H9 (cell line): ENCODE measurements at regions not wholly inside any gene's neighbourhood (a gene's known extent, or its start where the extent isn't known, plus 50 kb on each side); places are given as distances from the start of the nearest gene placed in this dataset.

Experiments
- DNase-seq: peaks from one replicate; pipeline ENCODE4 v3.0.0-alpha.2; 2017
- H2AFZ ChIP-seq: one replicate; pipeline ENCODE4 v1.6.1; 2013; ENCODE audit warnings: mild to moderate bottlenecking, low read length, control low read depth, moderate library complexity
- H2AK5ac ChIP-seq: 2 replicates; pipeline ENCODE4 v1.6.1; 2013; ENCODE audit warnings: low read length, control low read depth, mixed read lengths; ENCODE audit not compliant: insufficient read length
- H2BK120ac ChIP-seq: one replicate; pipeline ENCODE4 v1.6.1; 2013; ENCODE audit warnings: low read depth, mild to moderate bottlenecking, low read length, control low read depth, inconsistent platforms; ENCODE audit not compliant: poor library complexity, severe bottlenecking
- H2BK12ac ChIP-seq: 2 replicates; pipeline ENCODE4 v1.6.1; 2013; ENCODE audit warnings: low read length, control low read depth, mixed read lengths, low read depth; ENCODE audit not compliant: insufficient read length
- H2BK15ac ChIP-seq: 2 replicates; pipeline ENCODE4 v1.6.1; 2013; ENCODE audit warnings: low read depth, low read length, control low read depth
- H2BK20ac ChIP-seq: one replicate; pipeline ENCODE4 v1.6.1; 2013; ENCODE audit warnings: low read depth, mild to moderate bottlenecking, low read length, control low read depth, inconsistent platforms; ENCODE audit not compliant: poor library complexity, severe bottlenecking
- H2BK5ac ChIP-seq: 2 replicates; pipeline ENCODE4 v1.6.1; 2013; ENCODE audit warnings: low read length, control low read depth, mixed read lengths; ENCODE audit not compliant: insufficient read length
- H3K14ac ChIP-seq: 2 replicates; pipeline ENCODE4 v1.6.1; 2013; ENCODE audit warnings: low read length, control low read depth; ENCODE audit not compliant: insufficient read depth
- H3K18ac ChIP-seq: 2 replicates; pipeline ENCODE4 v1.6.1; 2013; ENCODE audit warnings: low read depth, mild to moderate bottlenecking, mixed read lengths, low read length, control low read depth; ENCODE audit not compliant: insufficient read length
- H3K23ac ChIP-seq: 2 replicates; pipeline ENCODE4 v1.6.1; 2013; ENCODE audit warnings: low read length, control low read depth, mixed read lengths, low read depth; ENCODE audit not compliant: insufficient read length
- H3K23me2 ChIP-seq: 2 replicates; pipeline ENCODE4 v1.6.1; 2013; ENCODE audit warnings: low read depth, mild to moderate bottlenecking, mixed read lengths, low read length, control low read depth; ENCODE audit not compliant: insufficient read length, poor library complexity, severe bottlenecking
- H3K27ac ChIP-seq: 2 replicates; pipeline ENCODE4 v1.5.1; 2013; ENCODE audit warnings: low read length, control low read depth, mixed read lengths, low read depth; ENCODE audit not compliant: insufficient read length
- H3K27me3 ChIP-seq: 2 replicates; pipeline ENCODE4 v1.6.1; 2013; ENCODE audit warnings: low read length, control low read depth, inconsistent platforms; ENCODE audit not compliant: insufficient read depth
- H3K4ac ChIP-seq: 2 replicates; pipeline ENCODE4 v1.6.1; 2013; ENCODE audit warnings: low read depth, mild to moderate bottlenecking, control low read depth, inconsistent platforms, low read length, moderate library complexity
- H3K4me1 ChIP-seq: 2 replicates; pipeline ENCODE4 v1.6.1; 2013; ENCODE audit warnings: low read length, control low read depth, inconsistent platforms; ENCODE audit not compliant: insufficient read depth
- H3K4me2 ChIP-seq: 2 replicates; pipeline ENCODE4 v1.6.1; 2013; ENCODE audit warnings: low read length, control low read depth, mixed read lengths; ENCODE audit not compliant: insufficient read length, insufficient read depth
- H3K56ac ChIP-seq: 2 replicates; pipeline ENCODE4 v1.6.1; 2013; ENCODE audit warnings: low read depth, mild to moderate bottlenecking, mixed read lengths, low read length, control low read depth; ENCODE audit not compliant: insufficient read length
- H3K79me1 ChIP-seq: 2 replicates; pipeline ENCODE4 v1.6.1; 2013; ENCODE audit warnings: low read depth, mild to moderate bottlenecking, moderate library complexity, low read length, control low read depth, inconsistent platforms; ENCODE audit not compliant: insufficient read depth, poor library complexity, severe bottlenecking
- H3K79me2 ChIP-seq: 2 replicates; pipeline ENCODE4 v1.6.1; 2013; ENCODE audit warnings: low read length, control low read depth, inconsistent platforms; ENCODE audit not compliant: insufficient read depth
- H3K9ac ChIP-seq: 2 replicates; pipeline ENCODE4 v1.6.1; 2013; ENCODE audit warnings: low read length, control low read depth, mixed read lengths; ENCODE audit not compliant: insufficient read length; ENCODE audit errors: extremely low read depth
- H3K9me3 ChIP-seq: one replicate; pipeline ENCODE4 v1.6.1; 2013; ENCODE audit warnings: low read depth, low read length, inconsistent platforms; ENCODE audit not compliant: control insufficient read depth
- H3T11ph ChIP-seq: one replicate; pipeline ENCODE4 v1.6.1; 2013; ENCODE audit warnings: mild to moderate bottlenecking, low read length, control low read depth, inconsistent platforms
- H4K20me1 ChIP-seq: one replicate; pipeline ENCODE4 v1.6.1; 2013; ENCODE audit not compliant: control insufficient read depth, insufficient read length, insufficient read depth
- H4K5ac ChIP-seq: 2 replicates; pipeline ENCODE4 v1.6.1; 2013; ENCODE audit warnings: low read depth, mild to moderate bottlenecking, mixed read lengths, low read length, control low read depth; ENCODE audit not compliant: insufficient read length
- H4K8ac ChIP-seq: replicated peaks from 2 replicates; pipeline ENCODE4 v1.6.1; 2013; ENCODE audit warnings: low read length, control low read depth, mixed read lengths, low read depth; ENCODE audit not compliant: insufficient read length
- H4K91ac ChIP-seq: 2 replicates; pipeline ENCODE4 v1.6.1; 2013; ENCODE audit warnings: low read depth, mild to moderate bottlenecking, moderate library complexity, mixed read lengths, low read length, control low read depth; ENCODE audit not compliant: insufficient read length
- H3K27ac Mint-ChIP-seq, 3 experiments: 2 replicates in 2 of 3; 3 replicates in 1 of 3; pipeline ENCODE4 v1.8.0; 2020 to 2021; ENCODE audit warnings: mixed read lengths in 3 of 3, mild to moderate bottlenecking in 1 of 3, moderate library complexity in 1 of 3
- H3K27me3 Mint-ChIP-seq: 2 replicates; pipeline ENCODE4 v1.8.0; 2021; ENCODE audit warnings: low read depth, mild to moderate bottlenecking, moderate library complexity, mixed read lengths
- H3K36me3 Mint-ChIP-seq, 3 experiments: 2 replicates in 2 of 3; 3 replicates in 1 of 3; pipeline ENCODE4 v1.8.0; 2020 to 2021; ENCODE audit warnings: low read depth in 3 of 3, mixed read lengths in 3 of 3; ENCODE audit not compliant: insufficient read depth in 1 of 3
- H3K4me1 Mint-ChIP-seq, 2 experiments: 2 replicates each; pipeline ENCODE4 v1.8.0; 2020; ENCODE audit warnings: mixed read lengths in 2 of 2
- H3K4me3 Mint-ChIP-seq, 2 experiments: 2 replicates in 1 of 2; 3 replicates in 1 of 2; pipeline ENCODE4 v1.8.0; 2020 to 2021; ENCODE audit warnings: mild to moderate bottlenecking in 2 of 2, mixed read lengths in 2 of 2, moderate library complexity in 1 of 2
- H3K9me3 Mint-ChIP-seq, 2 experiments: 2 replicates in 1 of 2; 3 replicates in 1 of 2; pipeline ENCODE4 v1.8.0; 2020; ENCODE audit warnings: mild to moderate bottlenecking in 2 of 2, mixed read lengths in 2 of 2, moderate library complexity in 1 of 2
- WGBS: extraction: QIAGEN DNeasy Blood & Tissue Kit; methylation state at CpG from one replicate; pipeline ENCODE4 v1.1.7; 2013; ENCODE audit warnings: missing lambda C conversion rate, low lambda C conversion rate, mixed read lengths; ENCODE audit not compliant: insufficient read length; ENCODE audit errors: extremely low coverage; 5-methylcytosine and 5-hydroxymethylcytosine counted together
- TF ChIP-seq, protein P1 (sequence below): fragments of 200-600 bp; sonication (generic); conservative IDR thresholded peaks from 3 replicates; pipeline ENCODE4 v1.8.0; 2021; ENCODE audit warnings: antibody characterized with exemption, mild to moderate bottlenecking

DNA sequence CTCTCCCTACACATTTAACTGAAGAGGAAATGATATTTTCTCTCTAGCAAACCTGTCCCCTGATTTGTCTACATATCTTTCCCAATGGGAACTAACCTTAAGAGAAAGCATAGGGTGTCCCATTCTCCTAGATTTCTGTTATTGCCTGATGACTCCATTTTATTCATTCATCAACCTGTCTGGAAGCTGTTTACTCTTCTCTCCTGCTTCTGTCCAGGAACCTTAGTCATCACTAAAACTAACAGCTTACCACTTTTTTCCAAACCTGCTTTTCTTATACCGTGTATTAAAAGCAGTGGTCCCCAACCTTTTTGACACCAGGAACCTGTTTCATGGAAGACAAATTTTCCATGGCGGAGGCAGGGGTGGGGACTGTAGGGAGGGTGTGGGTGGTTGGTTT lies 473.3 kb upstream of the PCDH15 start:
- H3K4me1 ChIP-seq: no peaks in the 10 kb centered on the region
- H3K4me2 ChIP-seq: no peak overlapping the region
- Mint-ChIP-seq H3K4me3 (no peak overlapping the region), H3K27me3 (no peaks in the 10 kb centered on the region), H3K27ac (no peak overlapping the region), H3K36me3 (no peaks in the 10 kb centered on the region), H3K9me3 (no peaks in the 10 kb centered on the region), H3K4me1 (no peaks in the 10 kb centered on the region)
- no peak overlapping the region for H2BK12ac ChIP-seq
- DNase-seq: no peak
- no peak overlapping the region for H2BK5ac ChIP-seq
- no peak overlapping the region for H4K5ac ChIP-seq
- no peak overlapping the region for H2BK120ac ChIP-seq
- no peak overlapping the region for H3K23ac ChIP-seq
- no peak overlapping the region for H3K27ac ChIP-seq
- no peaks in the 10 kb centered on the region for H3K23me2 ChIP-seq
- no peak overlapping the region for H2BK20ac ChIP-seq
- no peak overlapping the region for H4K91ac ChIP-seq
- TF ChIP-seq, protein P1, sequence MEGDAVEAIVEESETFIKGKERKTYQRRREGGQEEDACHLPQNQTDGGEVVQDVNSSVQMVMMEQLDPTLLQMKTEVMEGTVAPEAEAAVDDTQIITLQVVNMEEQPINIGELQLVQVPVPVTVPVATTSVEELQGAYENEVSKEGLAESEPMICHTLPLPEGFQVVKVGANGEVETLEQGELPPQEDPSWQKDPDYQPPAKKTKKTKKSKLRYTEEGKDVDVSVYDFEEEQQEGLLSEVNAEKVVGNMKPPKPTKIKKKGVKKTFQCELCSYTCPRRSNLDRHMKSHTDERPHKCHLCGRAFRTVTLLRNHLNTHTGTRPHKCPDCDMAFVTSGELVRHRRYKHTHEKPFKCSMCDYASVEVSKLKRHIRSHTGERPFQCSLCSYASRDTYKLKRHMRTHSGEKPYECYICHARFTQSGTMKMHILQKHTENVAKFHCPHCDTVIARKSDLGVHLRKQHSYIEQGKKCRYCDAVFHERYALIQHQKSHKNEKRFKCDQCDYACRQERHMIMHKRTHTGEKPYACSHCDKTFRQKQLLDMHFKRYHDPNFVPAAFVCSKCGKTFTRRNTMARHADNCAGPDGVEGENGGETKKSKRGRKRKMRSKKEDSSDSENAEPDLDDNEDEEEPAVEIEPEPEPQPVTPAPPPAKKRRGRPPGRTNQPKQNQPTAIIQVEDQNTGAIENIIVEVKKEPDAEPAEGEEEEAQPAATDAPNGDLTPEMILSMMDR: no peak
- no peaks in the 10 kb centered on the region for H3K79me2 ChIP-seq
- no peaks in the 10 kb centered on the region for H3K27me3 ChIP-seq
- no peak overlapping the region for H4K8ac ChIP-seq
- no peak overlapping the region for H3K4ac ChIP-seq
- H3T11ph ChIP-seq: no peak overlapping the region
- H3K79me1 ChIP-seq: no peaks in the 10 kb centered on the region
- no peak overlapping the region for H3K56ac ChIP-seq
- H3K14ac ChIP-seq: no peak overlapping the region
- no peak overlapping the region for H3K18ac ChIP-seq
- no peak overlapping the region for H3K9ac ChIP-seq
- H2AFZ ChIP-seq: no peak overlapping the region
- no CpG with 5 or more reads among the region's 2 CpGs for WGBS
- H3K9me3 ChIP-seq: no peaks in the 10 kb centered on the region
- H2BK15ac ChIP-seq: no peak overlapping the region
- no peaks in the 10 kb centered on the region for H4K20me1 ChIP-seq
- H2AK5ac ChIP-seq: no peak overlapping the region
